Activated CD4-positive, alpha-beta T cell treated with anti-CD3 and anti-CD28 coated beads for 36 hours (primary cell): ENCODE measurements at regions not wholly inside any gene's neighbourhood (a gene's known extent, or its start where the extent isn't known, plus 50 kb on each side); places are given as distances from the start of the nearest gene placed in this dataset.

ENCODE experiments used
- ATAC-seq: fragments of 200-7000 bp; cut with Tn5 transposase; one replicate; pipeline ENCODE4 v1.10.0; 2021; ENCODE audit warnings: mild to moderate bottlenecking, moderate library complexity
- CTCF ChIA-PET: fragments of 350-600 bp; sonication (Branson Sonifier 250); formaldehyde crosslinking; loops from one replicate; lab custom pipeline; 2021; ENCODE audit warnings: antibody characterized with exemption; lab: Charles Lee
- POLR2A ChIA-PET: fragments of 350-600 bp; sonication (Branson Sonifier 250); formaldehyde crosslinking; loops from one replicate; lab custom pipeline; 2021; ENCODE audit warnings: antibody characterized with exemption, inconsistent platforms; lab: Charles Lee
- DNase-seq: peaks from one replicate; pipeline ENCODE4 v3.0.0-alpha.2; 2020
- H3K27ac Mint-ChIP-seq: one replicate; pipeline ENCODE4 v1.8.0; 2021; ENCODE audit warnings: mixed read lengths
- H3K27me3 Mint-ChIP-seq: one replicate; pipeline ENCODE4 v1.8.0; 2021; ENCODE audit warnings: mixed read lengths
- H3K36me3 Mint-ChIP-seq: one replicate; pipeline ENCODE4 v1.8.0; 2021; ENCODE audit warnings: low read depth, mixed read lengths
- H3K4me1 Mint-ChIP-seq: one replicate; pipeline ENCODE4 v1.8.0; 2021; ENCODE audit warnings: mixed read lengths
- H3K4me3 Mint-ChIP-seq: one replicate; pipeline ENCODE4 v1.8.0; 2021; ENCODE audit warnings: mild to moderate bottlenecking, moderate library complexity, mixed read lengths
- H3K9me3 Mint-ChIP-seq: one replicate; pipeline ENCODE4 v1.8.0; 2021; ENCODE audit warnings: low read depth, mixed read lengths
- intact Hi-C, 2 experiments: fragments of 100-400 bp; cut with DNase I in 1 of 2; cut with micrococcal nuclease in 1 of 2; formaldehyde crosslinking; loops; one replicate each; pipeline versions ENCODE4 v1.14.2 to v1.15.1; 2022 to 2024; cut with DNase I, micrococcal nuclease

- no peaks in the 10 kb centered on the region for H3K9me3 Mint-ChIP-seq
- H3K36me3 Mint-ChIP-seq, result no peaks in the 10 kb centered on the region
- no peak overlapping the region for H3K4me3 Mint-ChIP-seq
- peaks cover 5% of the 10 kb centered on the region for H3K27me3 Mint-ChIP-seq
- ATAC-seq (no peak), DNase-seq (no peak)
- H3K27ac Mint-ChIP-seq, result no peak overlapping the region
- ChIA-PET CTCF (interaction anchor here (0.6 kb wide), 1 partner anchor 29 kb away, joined by 4 read pairs; no protein-coding TSS in a partner anchor), POLR2A (no interaction called here)
- intact Hi-C loops, result no loop called here
- no peaks in the 10 kb centered on the region for H3K4me1 Mint-ChIP-seq
Observed at GRCh38 chr18:9025091-9025838, 77.2 kb upstream of the NDUFV2 start.

- Mint-ChIP-seq H3K27me3 (peaks cover 5% of the 10 kb centered on the region), H3K4me3 (no peak overlapping the region), H3K27ac (no peak overlapping the region), H3K36me3 (no peaks in the 10 kb centered on the region), H3K4me1 (no peaks in the 10 kb centered on the region), H3K9me3 (no peaks in the 10 kb centered on the region)
- DNase-seq (no peak), ATAC-seq (no peak)
- ChIA-PET CTCF (no interaction called here), POLR2A (no interaction called here)
- intact Hi-C loops, result no loop called here
Observed at GRCh38 chr18:9029131-9029530, 73.4 kb upstream of the NDUFV2 start.

- peaks cover 2% of the 10 kb centered on the region for H3K4me1 Mint-ChIP-seq
- DNase-seq (no peak), ATAC-seq (no peak)
- no peaks in the 10 kb centered on the region for H3K9me3 Mint-ChIP-seq
- no peaks in the 10 kb centered on the region for H3K27me3 Mint-ChIP-seq
- H3K36me3 Mint-ChIP-seq, result no peaks in the 10 kb centered on the region
- no peak overlapping the region for H3K4me3 Mint-ChIP-seq
- no peak overlapping the region for H3K27ac Mint-ChIP-seq
- POLR2A ChIA-PET, result no interaction called here
- CTCF ChIA-PET, result interaction anchor here (1.3 kb wide), 1 partner anchor 544 kb away, joined by 4 read pairs; no protein-coding TSS in a partner anchor
- intact Hi-C loops, result no loop called here
Observed at GRCh38 chr18:9032519-9032918, 70.0 kb upstream of the NDUFV2 start.

- DNase-seq (no peak), ATAC-seq (no peak)
- no peak overlapping the region for H3K4me3 Mint-ChIP-seq
- H3K36me3 Mint-ChIP-seq, result no peaks in the 10 kb centered on the region
- peaks cover 2% of the 10 kb centered on the region for H3K4me1 Mint-ChIP-seq
- no peak overlapping the region for H3K27ac Mint-ChIP-seq
- no peaks in the 10 kb centered on the region for H3K9me3 Mint-ChIP-seq
- intact Hi-C loops, result no loop called here
- ChIA-PET POLR2A (no interaction called here), CTCF (interaction anchor here (0.5 kb wide), 1 partner anchor 621 kb away, joined by 3 read pairs; no protein-coding TSS in a partner anchor)
- no peaks in the 10 kb centered on the region for H3K27me3 Mint-ChIP-seq
Observed at GRCh38 chr18:9038277-9038871, 64.1 kb upstream of the NDUFV2 start.

- Mint-ChIP-seq H3K36me3 (no peaks in the 10 kb centered on the region), H3K27ac (no peak overlapping the region), H3K4me3 (no peak overlapping the region), H3K9me3 (no peaks in the 10 kb centered on the region), H3K27me3 (no peaks in the 10 kb centered on the region), H3K4me1 (no peaks in the 10 kb centered on the region)
- DNase-seq, result no peak
- POLR2A ChIA-PET, result interaction anchor here (0.6 kb wide), 1 partner anchor 196 kb away, joined by 3 read pairs; no protein-coding TSS in a partner anchor
- no peak for ATAC-seq
- intact Hi-C loops, result no loop called here
- CTCF ChIA-PET, result no interaction called here
Observed at GRCh38 chr18:9039441-9040071, 62.9 kb upstream of the NDUFV2 start.

- ChIA-PET CTCF (no interaction called here), POLR2A (interaction anchor here (0.6 kb wide), 1 partner anchor 109 kb away, joined by 3 read pairs; no protein-coding TSS in a partner anchor)
- DNase-seq (no peak), ATAC-seq (no peak)
- intact Hi-C loops, result no loop called here
- Mint-ChIP-seq H3K4me1 (no peaks in the 10 kb centered on the region), H3K4me3 (no peak overlapping the region), H3K9me3 (no peaks in the 10 kb centered on the region), H3K27ac (no peak overlapping the region), H3K36me3 (no peaks in the 10 kb centered on the region), H3K27me3 (peaks cover under 1% of the 10 kb centered on the region)
Observed at GRCh38 chr18:9042766-9043481, 59.6 kb upstream of the NDUFV2 start.

GRCh38 chr18:9043581-9043980 lies 58.9 kb upstream of the NDUFV2 start:
- Mint-ChIP-seq H3K27ac (no peak overlapping the region), H3K4me3 (no peak overlapping the region), H3K27me3 (peaks cover 2% of the 10 kb centered on the region), H3K36me3 (no peaks in the 10 kb centered on the region), H3K9me3 (no peaks in the 10 kb centered on the region), H3K4me1 (peaks cover 3% of the 10 kb centered on the region)
- no peak for DNase-seq
- no peak for ATAC-seq
- POLR2A ChIA-PET, result interaction anchor here (0.6 kb wide), 1 partner anchor 108 kb away, joined by 3 read pairs; no protein-coding TSS in a partner anchor
- CTCF ChIA-PET, result no interaction called here
- intact Hi-C loops, result no loop called here

- peaks cover 15% of the 10 kb centered on the region for H3K9me3 Mint-ChIP-seq
- CTCF ChIA-PET, result interaction anchor here (1.7 kb wide), 1 partner anchor 351 kb away, joined by 4 read pairs; no protein-coding TSS in a partner anchor
- peaks cover 4% of the 10 kb centered on the region for H3K36me3 Mint-ChIP-seq
- DNase-seq (no peak), ATAC-seq (no peak)
- H3K27ac Mint-ChIP-seq, result no peak overlapping the region
- H3K4me1 Mint-ChIP-seq, result peaks cover 10% of the 10 kb centered on the region
- intact Hi-C loops, result no loop called here
- POLR2A ChIA-PET, result no interaction called here
- no peak overlapping the region for H3K4me3 Mint-ChIP-seq
- peaks cover 3% of the 10 kb centered on the region for H3K27me3 Mint-ChIP-seq
Observed at GRCh38 chr18:9047715-9048114, 54.8 kb upstream of the NDUFV2 start.

GRCh38 chr18:9048236-9048635 lies 54.3 kb upstream of the NDUFV2 start:
- H3K4me1 Mint-ChIP-seq, result peaks cover 10% of the 10 kb centered on the region
- peaks cover 19% of the 10 kb centered on the region for H3K9me3 Mint-ChIP-seq
- no peak overlapping the region for H3K4me3 Mint-ChIP-seq
- peaks cover 3% of the 10 kb centered on the region for H3K27me3 Mint-ChIP-seq
- peaks cover 4% of the 10 kb centered on the region for H3K36me3 Mint-ChIP-seq
- no peak for ATAC-seq
- ChIA-PET POLR2A (no interaction called here), CTCF (interaction anchor here (1.7 kb wide), 1 partner anchor 352 kb away, joined by 4 read pairs; no protein-coding TSS in a partner anchor)
- DNase-seq, result no peak
- H3K27ac Mint-ChIP-seq, result no peak overlapping the region
- intact Hi-C loops, result no loop called here

GRCh38 chr18:9048808-9049494 lies 53.5 kb upstream of the NDUFV2 start:
- H3K4me1 Mint-ChIP-seq, result peaks cover 10% of the 10 kb centered on the region
- CTCF ChIA-PET, result interaction anchor here (1.7 kb wide), 1 partner anchor 352 kb away, joined by 4 read pairs; no protein-coding TSS in a partner anchor
- POLR2A ChIA-PET, result no interaction called here
- intact Hi-C loops, result no loop called here
- DNase-seq (no peak), ATAC-seq (peak; percentile 84)
- H3K36me3 Mint-ChIP-seq, result peaks cover 4% of the 10 kb centered on the region
- peaks cover 3% of the 10 kb centered on the region for H3K27me3 Mint-ChIP-seq
- peaks cover 19% of the 10 kb centered on the region for H3K9me3 Mint-ChIP-seq
- no peak overlapping the region for H3K27ac Mint-ChIP-seq
- no peak overlapping the region for H3K4me3 Mint-ChIP-seq

- ChIA-PET POLR2A (no interaction called here), CTCF (no interaction called here)
- H3K27me3 Mint-ChIP-seq, result peaks cover 3% of the 10 kb centered on the region
Observed at GRCh38 chr18:9049495-9049809, 53.0 kb upstream of the NDUFV2 start.

More at GRCh38 chr18:9049495-9049809, 53.0 kb upstream of the NDUFV2 start:
- DNase-seq (no peak), ATAC-seq (no peak)
- H3K27ac Mint-ChIP-seq, result no peak overlapping the region
- intact Hi-C loops, result no loop called here
- H3K36me3 Mint-ChIP-seq, result peaks cover 4% of the 10 kb centered on the region
- peaks cover 19% of the 10 kb centered on the region for H3K9me3 Mint-ChIP-seq
- no peak overlapping the region for H3K4me3 Mint-ChIP-seq
- peaks cover 10% of the 10 kb centered on the region for H3K4me1 Mint-ChIP-seq
